Gastrocnemius medialis (tissue), 4 donors: ENCODE measurements at regions not wholly inside any gene's neighbourhood (a gene's known extent, or its start where the extent isn't known, plus 50 kb on each side); places are given as distances from the start of the nearest gene placed in this dataset.

Source experiments
- CTCF ChIP-seq, 5 experiments: fragments of 450-650 bp in 3 of 5; fragments of 200-600 bp in 2 of 5; sonication (generic) in 2 of 5; IDR thresholded peaks in 4 of 5; conservative IDR thresholded peaks in 1 of 5; 1 replicate in 4 of 5; 2 replicates in 1 of 5; pipeline ENCODE4 v1.5.1; 2016 to 2019; ENCODE audit warnings: antibody characterized with exemption in 5 of 5, mild to moderate bottlenecking in 3 of 5, moderate library complexity in 3 of 5
- POLR2A ChIP-seq, 2 donors: fragments of 450-650 bp; IDR thresholded peaks; one replicate each; pipeline ENCODE4 v1.6.1; 2017; ENCODE audit warnings: antibody characterized with exemption in 2 of 2, mild to moderate bottlenecking in 2 of 2, moderate library complexity in 2 of 2

GRCh38 chr4:62543002-62543401 is 1342.9 kb downstream of the ADGRL3 start:
- no peak for TF ChIP-seq CTCF (IDR thresholded peaks at IDR 0.05 in 4 of 5, conservative IDR thresholded peaks at IDR 0.05 in 1 of 5)
- TF ChIP-seq POLR2A (IDR thresholded peaks at IDR 0.05) = no peak
